ENCODE measurements at regions not wholly inside any gene's neighbourhood (a gene's known extent, or its start where the extent isn't known, plus 50 kb on each side); places are given as distances from the start of the nearest gene placed in this dataset.
A peak's percentile ranks its signal among the peaks of the same experiment; 100 is the strongest.

DNA sequence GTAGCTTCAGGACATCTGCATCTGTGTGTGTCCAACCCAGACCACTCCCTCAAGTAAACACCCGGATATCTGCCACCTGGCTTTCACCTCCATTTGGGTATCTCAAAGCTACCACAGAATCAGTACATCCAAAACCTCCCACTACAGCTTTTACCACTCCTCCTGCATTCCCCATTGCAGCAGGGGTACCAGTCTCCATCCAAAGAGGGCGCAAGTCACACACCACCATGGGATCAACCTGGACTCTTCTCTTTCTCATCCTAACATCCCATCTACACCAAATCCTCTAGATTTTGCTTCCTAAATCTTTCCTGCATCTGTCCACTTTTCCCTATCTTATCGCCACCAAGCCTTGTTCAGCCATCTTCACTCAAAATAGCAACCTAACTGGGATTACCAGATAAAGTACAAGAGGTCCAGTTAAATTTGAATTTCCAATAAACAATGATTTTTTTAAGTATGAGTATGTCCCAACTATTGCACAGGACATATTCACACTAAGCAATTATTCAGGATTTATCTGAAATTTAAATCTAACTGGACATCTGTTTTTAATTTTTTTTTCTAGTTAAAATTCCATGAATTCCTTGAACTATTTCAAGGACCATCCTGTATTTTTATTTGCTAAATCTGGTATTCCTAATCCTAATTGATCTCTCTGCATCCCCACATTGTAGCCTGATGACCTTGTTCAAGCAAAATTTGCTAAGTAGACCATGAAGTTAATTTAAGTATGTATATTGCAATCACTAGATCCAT lies 164.3 kb upstream of the MLN start:
- no peak for DNase-seq

DNA sequence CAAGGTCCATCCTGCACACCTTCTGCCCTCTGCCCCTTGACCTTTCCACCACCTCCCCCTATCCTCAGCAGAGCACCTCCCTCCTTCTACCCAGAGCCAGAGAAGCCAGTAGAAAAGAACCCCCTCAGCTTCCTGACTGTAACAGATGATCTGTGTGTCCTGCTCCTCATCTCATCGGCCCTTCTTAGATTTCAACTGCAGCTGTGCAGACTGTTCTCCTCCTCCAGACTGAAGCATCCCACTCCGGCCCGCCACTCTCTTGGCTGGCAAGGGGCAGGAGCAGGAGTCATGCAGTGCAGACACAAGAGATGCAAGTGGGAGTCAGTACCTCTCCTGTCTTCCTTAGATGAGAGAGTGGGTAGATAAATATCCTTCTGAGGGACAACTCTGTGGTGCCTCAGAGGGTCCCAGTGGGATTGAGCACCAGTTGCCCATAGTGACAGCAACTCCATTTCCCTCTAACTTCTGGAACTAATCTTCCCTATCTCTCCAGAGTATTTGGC lies 163.5 kb upstream of the MLN start:
- no peak for DNase-seq

DNA sequence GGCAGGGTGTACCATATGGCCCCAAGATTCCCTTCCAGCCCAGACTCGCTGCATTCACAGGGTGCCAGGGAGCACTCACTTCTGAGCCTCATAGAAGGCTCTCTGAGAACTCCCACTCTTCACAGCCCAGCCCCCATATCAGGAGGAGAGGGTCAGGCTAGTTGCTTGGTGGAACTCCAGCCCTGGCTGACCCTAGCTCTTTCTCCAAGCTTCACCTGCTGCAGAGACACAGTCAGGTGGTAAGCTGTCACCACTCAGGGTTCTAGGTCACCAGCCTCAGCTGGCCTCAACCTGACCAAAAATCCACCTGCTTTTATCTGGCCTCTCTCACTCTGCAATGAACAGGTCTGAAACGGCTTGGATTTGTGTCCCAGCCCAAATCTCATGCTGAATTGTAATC lies 162.7 kb upstream of the MLN start:
- DNase-seq: no peak

DNA sequence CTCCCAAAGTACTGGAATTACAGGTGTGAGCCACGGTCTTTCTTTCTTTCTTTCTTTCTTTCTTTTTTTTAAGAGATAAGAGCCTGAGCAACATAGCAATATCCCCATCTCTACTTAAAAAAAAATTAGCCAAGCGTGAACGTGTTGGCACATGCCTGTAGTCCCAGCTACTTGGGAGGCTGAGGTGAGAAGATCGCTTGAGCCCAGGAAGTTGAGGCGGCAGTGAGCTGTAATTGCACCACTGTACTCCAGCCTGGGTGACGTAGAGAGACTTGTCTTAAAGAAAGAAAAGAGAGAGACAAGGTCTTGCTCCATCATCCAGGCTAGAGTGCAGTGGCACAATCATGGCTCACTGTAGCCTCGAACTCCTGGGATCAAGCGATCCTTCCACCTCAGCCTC lies 162.0 kb upstream of the MLN start:
- DNase-seq: no peak

DNA sequence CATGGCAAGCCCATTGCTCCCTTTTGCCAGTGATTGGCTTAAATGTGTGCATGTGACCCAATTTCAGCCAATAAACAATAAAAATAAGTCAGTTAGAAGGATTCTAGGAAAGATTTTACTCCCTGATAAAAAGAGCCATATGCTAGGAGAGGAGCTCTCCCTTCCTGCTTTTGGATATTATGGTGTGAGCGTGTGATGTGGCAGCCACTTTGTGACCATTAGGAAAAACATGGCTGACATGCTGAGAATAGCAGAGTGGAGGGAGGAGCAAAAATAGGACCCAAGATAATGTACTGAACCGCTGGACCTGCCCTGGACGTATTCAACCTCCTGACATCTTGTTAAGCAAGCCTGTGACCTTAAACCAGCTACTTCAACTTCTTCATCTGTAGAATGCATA lies 160.6 kb upstream of the MLN start:
- no peak for DNase-seq

DNA sequence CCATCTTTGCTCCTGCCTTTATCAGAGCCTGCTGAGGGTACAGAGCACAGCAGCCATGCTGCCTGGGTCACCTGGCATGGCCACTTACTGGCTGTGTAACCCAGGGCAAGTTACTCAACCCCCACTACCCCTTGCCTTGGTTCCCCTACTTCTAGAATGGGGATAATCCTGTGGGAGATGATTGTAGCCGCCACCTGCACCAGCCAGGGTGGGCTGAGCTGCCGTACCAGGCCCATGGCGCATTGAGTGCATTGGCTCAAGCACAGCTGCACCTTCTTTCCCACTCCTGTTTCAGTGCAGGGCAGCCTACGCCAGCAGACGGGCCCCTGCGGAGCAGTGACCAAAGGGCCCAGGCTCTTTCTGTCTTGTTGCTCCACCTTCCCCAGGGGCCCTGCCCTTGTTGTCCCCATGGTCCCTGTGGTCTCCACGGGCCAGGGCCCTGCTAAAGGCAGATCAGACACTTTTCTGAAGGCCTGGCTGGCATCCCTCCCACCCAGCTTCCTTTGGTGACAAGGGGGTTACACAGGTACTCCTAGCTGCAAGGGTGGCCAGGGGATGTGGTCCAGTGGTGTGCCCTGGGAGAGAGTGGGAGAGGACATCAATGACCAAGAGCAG lies 159.4 kb upstream of the MLN start:
- no peak for DNase-seq

DNA sequence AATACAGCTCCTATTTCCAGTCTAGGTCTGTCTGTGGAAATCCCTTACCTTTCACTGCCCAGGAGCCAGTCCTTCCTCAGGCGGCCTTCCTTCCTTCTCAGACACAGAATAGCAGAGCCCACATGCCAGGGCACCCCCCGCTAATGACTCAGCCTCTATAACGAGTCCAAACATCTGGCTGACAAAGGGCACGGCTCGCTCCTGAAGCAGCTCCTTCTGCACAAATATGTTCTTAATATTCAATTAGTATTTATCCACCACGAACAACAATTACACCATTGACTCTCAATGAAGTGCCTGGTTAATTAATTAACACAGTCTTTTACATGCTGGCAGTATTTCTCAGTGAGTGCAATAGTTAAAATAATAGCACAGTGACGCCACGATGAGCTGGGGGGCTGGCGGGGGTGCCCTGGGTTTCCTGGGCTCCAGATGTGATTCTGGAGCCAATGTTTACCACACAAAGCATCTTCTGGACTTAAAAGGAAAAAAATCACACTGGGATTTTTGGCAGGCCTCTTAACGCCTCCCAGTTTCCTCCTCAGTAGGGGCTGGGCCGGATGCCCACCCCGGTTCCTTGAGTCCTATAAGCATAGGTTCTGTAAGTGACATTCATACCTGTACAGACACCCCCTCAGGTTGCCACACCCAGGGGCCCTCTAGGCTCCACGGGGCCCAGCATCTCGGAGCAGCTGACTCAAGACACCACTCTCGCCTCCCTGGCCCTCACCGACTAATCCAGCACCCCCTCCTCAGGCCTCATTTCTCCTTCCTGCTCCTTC lies 158.6 kb upstream of the MLN start:
- DNase-seq: no peak

DNA sequence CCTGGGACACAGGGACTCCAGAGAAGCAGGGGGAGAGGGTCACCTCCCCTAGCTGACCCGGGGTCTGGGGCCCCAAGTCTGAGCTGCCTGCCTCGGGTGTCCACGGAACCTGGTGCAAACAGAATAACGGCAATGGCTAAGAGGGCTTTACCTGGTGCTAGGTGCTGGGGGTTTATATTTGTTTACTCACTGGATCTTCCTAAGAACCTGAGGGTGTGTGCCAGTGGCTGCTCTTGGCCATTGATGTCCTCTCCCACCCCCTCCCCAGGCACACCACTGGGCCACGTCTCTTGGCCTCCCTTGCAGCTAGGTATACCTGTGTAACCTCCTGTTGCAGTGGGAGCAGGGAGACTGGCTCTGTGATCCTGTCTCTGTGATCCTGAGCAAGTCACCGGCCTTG lies 157.9 kb upstream of the MLN start:
- no peak for DNase-seq

DNA sequence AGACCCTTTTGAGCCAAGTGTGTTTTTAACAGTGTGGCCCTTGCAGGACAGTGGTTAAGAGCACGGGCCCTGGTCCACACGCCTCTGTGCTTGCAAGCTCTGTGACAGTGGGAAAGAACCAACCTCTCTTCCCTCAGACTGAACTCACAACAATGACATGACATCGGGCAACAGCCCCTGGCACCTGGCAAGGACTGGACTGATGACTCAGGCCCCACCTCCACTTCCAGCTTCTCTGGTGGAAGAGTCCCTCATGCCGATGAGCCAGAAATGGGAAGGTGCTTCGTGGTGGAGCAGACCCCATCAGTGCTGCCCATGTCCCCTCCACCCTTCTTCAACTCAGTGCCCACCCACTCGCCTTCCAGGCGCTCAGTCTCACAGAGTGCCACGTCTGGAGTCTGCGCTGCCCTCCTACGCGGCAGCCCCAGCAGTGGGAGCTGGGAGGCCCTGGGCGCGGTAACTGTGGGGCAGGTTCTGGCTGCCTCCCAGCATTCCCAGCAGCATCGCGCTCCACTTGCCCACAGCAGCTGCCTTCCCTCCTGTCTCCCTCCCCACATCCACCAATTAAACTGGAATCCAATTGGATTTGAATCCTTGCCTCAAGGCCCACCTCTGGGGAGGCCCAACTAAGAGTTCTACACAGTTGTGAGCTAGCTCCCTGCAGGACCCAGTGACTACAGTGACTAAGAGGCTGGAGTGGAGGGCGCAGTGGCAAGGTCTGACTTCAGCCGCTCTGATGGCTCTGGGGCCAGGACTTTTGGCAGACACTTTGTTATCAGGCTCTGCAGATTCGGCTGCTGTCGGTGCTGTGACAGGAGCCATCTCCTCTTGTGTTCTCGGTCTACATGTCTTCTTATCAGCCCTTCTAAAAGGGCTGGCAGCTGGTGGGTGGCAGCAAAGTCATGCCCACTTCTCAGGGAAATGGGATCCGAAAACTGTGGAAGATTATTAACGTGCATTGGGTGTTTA lies 156.8 kb upstream of the MLN start:
- peak in 2 of 56 donors; percentile 27 to 30 for DNase-seq

DNA sequence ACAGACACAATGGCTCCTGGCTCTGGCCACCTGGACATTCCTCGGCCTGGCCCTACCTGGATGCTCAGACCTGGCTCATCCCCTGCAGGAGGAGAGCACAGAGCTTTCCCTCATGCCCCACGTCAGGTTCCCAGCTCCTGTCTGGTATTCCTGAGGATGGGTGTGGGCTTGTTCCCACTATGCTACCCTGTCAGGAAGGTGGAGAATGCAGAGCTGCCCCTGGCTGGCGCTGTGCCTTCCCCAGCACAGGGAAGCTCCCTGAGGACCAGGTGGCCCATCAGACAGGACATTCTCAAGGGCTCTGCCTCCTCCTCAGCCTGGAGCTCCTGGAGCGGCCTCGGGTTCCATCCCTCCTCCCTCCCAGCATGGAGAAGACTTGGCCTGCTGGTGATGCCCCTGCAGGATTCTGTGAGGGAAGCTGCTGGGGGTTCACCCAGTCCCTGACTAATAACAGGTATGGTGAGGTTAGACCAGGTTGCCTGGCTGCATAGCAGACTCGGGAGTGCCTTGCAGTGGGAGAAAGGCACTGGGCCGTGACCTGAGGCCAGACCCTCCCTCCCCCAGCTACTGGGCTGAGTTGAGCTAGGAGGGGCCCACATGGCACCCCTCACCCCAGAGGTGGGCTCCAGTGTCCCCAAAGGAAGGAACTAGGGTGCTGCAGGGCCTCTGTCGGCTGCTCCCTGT lies 156.0 kb upstream of the MLN start:
- DNase-seq: no peak

DNA sequence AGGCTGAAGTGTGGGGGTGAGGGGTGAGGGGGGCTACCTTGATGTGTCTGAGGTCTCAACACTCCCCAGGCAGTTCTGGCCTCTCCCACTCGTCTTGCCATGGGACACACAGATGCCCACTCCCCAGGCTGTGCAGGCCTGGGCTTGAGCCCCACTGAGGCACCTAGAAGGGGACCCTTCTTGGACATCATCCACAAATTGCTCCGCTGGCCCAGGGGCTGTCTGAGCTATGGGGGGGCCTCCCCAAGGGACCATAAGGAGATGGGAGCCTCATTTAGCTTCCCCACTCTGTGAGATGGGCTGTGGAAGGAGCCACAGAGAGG lies 155.5 kb upstream of the MLN start:
- no peak for DNase-seq

DNA sequence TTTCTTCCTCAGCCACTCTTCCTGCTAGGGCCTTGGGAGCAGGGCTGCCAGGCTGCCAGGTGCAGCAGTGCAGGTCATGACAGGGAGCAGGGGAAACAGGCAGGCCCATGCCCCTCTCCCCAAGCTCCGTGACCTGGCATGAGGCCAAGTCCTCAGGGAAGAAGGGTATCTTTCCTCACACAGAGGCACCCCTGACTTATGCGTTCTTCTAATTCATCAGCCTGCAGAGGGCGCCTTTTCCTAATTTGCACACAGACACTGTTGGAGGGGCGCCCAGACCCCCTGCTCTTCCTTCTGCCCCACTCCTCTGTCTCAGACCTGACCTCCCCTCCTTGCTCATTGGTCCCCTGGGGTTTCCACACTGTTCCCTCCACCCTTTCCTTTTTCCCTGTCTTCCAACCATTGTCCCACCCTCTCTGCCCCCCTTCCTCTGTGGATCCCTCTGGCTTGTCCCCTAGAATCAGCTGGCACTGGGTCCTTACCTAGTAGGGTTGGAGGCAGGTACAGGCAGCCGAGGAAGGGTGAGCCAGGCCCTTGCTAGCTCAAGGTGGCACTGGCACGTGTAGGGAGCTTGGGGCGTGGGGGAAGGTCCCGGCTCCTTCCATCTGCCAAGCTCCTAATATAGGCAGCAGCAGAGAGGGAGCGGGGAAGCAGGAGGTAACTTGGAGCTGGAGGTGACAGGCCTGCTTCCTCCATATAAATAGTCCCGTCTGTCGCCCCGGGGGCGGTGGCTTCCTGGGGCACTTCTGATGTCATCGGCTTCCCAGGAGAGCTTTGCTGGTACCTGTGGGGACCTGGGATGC lies 154.9 kb upstream of the MLN start:
- DNase-seq: peak in 2 of 56 donors; percentile 23 to 26

DNA sequence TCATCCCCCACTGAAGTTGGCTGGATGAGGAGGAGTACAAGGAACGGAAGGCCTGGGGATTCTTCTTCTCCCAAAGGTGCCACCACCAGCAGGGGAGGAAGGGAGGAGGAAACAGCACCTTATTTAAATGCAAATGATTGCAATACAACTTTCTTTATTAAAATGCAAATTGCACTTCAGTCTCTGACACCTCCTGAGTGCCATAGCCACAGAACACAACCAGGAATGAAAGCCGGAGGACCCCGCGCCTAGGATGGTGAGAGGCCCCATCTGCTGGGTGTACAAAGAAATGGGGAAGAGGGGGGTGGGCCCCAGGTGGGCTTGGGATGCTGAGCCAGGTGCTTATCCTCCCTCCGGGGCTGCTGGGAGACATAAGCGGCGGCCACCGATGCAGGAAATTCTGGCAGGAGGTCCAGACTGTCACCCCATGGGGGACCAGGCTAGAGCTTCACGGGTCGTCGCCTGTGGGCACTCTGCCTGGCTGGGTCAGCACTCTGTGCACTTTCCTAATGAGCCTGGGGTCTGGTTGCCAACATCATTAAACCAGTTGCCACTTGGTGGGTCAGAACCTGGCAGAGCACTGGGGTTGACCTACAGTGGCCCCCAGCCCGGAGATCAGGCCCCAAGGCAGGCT lies 154.2 kb upstream of the MLN start:
- DNase-seq: peak in 3 of 56 donors; percentile 22 to 37 (median 22)

DNA sequence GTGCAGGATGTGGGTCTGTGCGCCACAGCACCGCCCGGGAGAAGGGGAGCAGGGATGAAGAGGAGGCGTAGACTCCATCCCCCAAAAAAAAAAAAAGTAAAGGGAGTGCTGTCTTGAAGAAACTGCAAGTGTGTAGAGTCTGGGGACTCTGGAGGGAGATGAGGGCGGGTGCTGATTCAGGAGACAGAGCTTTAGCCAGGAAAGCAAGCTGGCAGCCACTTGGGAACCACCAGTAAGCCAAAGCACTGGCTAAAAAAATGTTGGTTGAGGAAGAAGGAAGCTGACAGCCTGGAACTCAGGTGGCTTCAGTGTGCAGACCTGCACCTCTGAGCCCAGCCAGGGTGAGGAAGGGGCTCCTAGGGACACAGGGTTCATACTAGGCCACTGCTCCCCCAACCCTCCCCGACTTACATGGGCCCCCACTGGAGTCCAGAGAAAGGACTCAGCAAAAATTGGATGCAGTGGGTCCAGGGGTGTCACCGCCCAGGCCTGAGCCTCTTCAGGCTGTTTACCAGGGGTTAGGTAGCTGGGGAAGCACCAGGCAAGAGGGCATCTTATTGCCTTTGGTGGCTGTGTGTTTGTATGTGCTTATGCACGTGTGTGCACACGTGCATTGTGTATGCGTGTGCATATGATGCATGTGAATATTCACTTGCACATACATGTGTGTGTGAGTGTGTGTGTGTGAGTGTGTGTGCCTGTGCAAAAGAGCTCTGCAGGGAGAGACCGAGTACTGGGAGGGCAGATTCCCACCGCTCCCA lies 153.5 kb upstream of the MLN start:
- DNase-seq: no peak

DNA sequence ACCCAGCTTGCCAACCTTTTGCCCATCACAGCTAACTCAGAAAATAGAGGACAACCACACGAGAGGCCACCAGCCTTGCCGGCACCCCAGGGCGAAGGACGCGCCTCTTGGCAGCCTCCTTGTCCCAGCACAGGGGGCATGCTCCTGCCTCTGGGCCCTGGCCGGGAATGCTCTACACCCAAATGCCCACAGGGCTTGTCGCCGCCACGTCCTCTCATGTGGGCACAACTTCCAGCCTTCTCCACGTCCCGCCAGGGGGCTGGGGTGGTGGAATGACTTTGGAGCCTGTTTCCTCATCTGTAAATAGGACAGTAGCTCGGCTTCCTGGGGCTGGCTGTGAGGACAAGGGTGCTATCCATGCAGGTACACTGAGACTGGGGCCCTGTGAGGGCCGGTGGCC lies 152.4 kb upstream of the MLN start:
- DNase-seq: no peak

DNA sequence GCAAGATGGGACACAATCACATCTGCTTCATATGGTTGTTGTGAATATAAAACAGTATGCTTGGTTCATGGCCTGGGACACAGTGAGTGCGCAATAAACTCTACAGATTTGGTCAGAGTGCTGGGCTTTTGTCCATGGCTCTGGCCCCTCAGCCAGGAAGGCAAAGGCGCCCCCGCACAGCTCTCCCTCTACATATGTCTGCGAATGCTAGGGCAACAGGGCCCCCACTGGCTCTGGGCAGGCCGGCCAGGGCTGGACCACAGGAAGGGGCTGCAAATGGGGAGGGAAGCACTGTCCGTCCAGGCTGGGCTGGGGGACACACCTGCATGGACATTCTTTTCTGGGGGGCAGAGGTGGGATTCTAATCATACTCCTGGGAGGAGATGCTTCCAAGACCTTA lies 151.8 kb upstream of the MLN start:
- no peak for DNase-seq

DNA sequence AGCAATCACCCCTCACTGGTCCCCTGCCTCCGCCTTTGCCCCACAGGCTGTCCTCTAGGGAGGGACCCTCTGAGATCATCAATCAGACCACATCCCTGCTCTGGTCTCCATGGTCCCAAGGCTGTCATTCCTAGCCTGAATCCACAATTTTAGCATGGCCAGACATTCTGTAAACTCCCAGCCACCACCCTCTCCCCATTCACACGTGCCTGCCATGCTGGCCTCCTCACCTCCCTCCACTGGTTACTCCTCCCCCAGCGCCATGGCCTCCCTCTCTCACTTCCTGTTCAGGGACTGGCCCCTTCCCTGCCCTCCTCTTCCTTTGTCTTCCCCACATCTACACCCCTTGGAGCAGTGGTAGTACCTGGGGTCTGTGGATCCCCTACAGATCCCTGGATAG lies 150.7 kb upstream of the MLN start:
- no peak for DNase-seq

DNA sequence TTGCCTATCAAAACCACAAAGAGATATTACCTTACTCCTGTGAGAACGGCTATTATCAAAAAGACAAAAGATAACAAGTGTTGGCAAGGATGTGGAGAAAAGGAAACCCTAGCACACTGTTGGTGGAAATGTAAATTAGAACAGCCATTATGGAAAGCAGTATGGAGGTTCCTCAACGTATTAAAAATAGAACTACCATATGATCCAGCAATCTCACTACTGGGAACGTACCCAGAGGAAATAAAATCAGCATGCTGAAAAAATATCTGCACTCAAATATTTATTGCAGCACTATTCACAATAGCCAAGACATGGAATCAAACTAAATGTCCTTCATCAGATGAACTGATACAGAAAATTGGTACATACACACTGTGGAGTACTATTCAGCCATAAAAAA lies 149.4 kb upstream of the MLN start:
- no peak for DNase-seq

DNA sequence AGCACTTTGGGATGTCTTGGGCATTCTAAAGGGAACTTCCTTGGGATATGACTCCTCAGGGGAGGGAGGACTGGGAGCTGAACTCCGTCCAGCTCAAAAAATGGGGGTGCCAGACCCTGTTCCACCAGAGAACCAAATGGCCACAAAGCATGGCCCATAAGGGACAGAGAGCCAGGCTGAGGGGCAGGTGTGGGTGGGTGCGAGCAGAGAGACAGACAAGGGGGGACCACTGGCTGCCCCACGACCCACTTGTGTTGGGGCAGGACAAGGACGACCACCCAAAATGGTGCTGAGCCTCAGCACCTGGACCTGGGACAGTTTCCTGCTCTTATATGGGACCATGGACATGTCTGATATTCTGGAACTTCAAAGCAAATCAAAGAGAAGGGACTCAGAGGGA lies 148.2 kb upstream of the MLN start:
- no peak for DNase-seq
